Activated CD4-positive, CD25-positive, alpha-beta regulatory T cell treated with anti-CD3 and anti-CD28 coated beads, Interleukin-2, amount 50 U/mL, for 72 hours (primary cell): ENCODE measurements at regions not wholly inside any gene's neighbourhood (a gene's known extent, or its start where the extent isn't known, plus 50 kb on each side); places are given as distances from the start of the nearest gene placed in this dataset.

ENCODE experiments used
- DNase-seq: peaks from one replicate; pipeline ENCODE4 v3.0.0; 2021

GRCh38 chr2:181396256-181397123, 60.7 kb upstream of the ITGA4 start:
- no peak for DNase-seq

- DNase-seq: no peak
These were observed 59.9 kb upstream of the ITGA4 start for GRCh38 chr2:181397331-181397730.

- no peak for DNase-seq
These were observed 59.2 kb upstream of the ITGA4 start for GRCh38 chr2:181398000-181398399.

- no peak for DNase-seq
These were observed 58.2 kb upstream of the ITGA4 start for GRCh38 chr2:181399027-181399426.

GRCh38 chr2:181404472-181404871, 52.7 kb upstream of the ITGA4 start:
- no peak for DNase-seq

- DNase-seq: no peak
These were observed 50.0 kb upstream of the ITGA4 start for GRCh38 chr2:181407171-181407570.
